ENCODE measurements at regions not wholly inside any gene's neighbourhood (a gene's known extent, or its start where the extent isn't known, plus 50 kb on each side); places are given as distances from the start of the nearest gene placed in this dataset.

DNA sequence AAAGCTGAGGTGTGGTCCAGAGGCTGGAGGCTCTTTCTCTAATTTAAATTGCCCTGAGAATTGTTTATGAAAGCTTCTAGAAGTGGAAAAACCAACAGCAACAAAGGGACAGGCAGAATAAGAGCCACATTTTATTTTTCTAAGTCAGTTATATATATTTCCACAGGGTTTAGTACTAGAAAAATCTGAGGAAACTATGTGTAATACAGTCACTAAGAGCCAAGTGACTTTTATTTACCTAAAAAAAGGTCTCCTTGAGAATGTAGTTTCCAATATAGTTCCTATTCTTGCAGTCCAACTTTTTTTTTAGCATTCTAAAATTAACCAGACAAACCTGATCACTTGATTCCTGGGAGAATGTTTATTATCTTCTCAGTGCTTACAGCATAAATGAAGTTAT is 296.6 kb upstream of the MYOCD start:
- no peak for DNase-seq
- Histone ChIP-seq H3K27ac (no peak overlapping the region), H3K4me1 (no peaks in the 10 kb centered on the region), H3K4me3 (no peak overlapping the region), H3K9me3 (no peaks in the 10 kb centered on the region), H3K36me3 (no peaks in the 10 kb centered on the region), H3K27me3 (no peaks in the 10 kb centered on the region)
- in situ Hi-C loops (cut with MboI; ENCODE audit: low pct_ligation_motif_present in 1 of 4, low pct_unique_long_range_greater_than_20kb in 1 of 4, low sequenced_read_pairs in 3 of 4), result no loop called here
- intact Hi-C loops (cut with DNase I; ENCODE audit: low total_unique reads), result no loop called here
- no peak for TF ChIP-seq POLR2AphosphoS5 (IDR thresholded peaks at IDR 0.05)
- TF ChIP-seq CTCF (IDR thresholded peaks at IDR 0.05), result no peak
- TF ChIP-seq POLR2A (IDR thresholded peaks at IDR 0.05), result no peak
- no peak for TF ChIP-seq EP300 (IDR thresholded peaks at IDR 0.05; ENCODE audit: low read depth)

- Histone ChIP-seq H3K27ac (no peak overlapping the region), H3K9me3 (peaks cover 0 to 1% of the 10 kb centered on the region in 2 donors), H3K4me3 (no peak overlapping the region), H3K36me3 (no peaks in the 10 kb centered on the region), H3K27me3 (no peaks in the 10 kb centered on the region), H3K4me1 (no peaks in the 10 kb centered on the region)
- DNase-seq, result no peak
- TF ChIP-seq CTCF (IDR thresholded peaks at IDR 0.05) (no peak), EP300 (IDR thresholded peaks at IDR 0.05; ENCODE audit: low read depth) (no peak), POLR2AphosphoS5 (IDR thresholded peaks at IDR 0.05) (no peak), POLR2A (IDR thresholded peaks at IDR 0.05) (no peak)
- in situ Hi-C loops (cut with MboI; ENCODE audit: low pct_ligation_motif_present in 1 of 4, low pct_unique_long_range_greater_than_20kb in 1 of 4, low sequenced_read_pairs in 3 of 4), result no loop called here
- WGBS, 2 donors (ENCODE audit: low coverage in 1 of 2), result 75 to 100% methylated on average over 2 to 3 of the region's 3 CpGs
- intact Hi-C loops (cut with DNase I; ENCODE audit: low total_unique reads), result no loop called here
These were observed 289.4 kb upstream of the MYOCD start for GRCh38 chr17:12376276-12376675.

- H3K9me3 ChIP-seq, result peaks cover 0 to 2% of the 10 kb centered on the region in 2 donors
- H3K4me3 ChIP-seq, result no peak overlapping the region
- TF ChIP-seq EP300 (IDR thresholded peaks at IDR 0.05; ENCODE audit: low read depth) (no peak), POLR2AphosphoS5 (IDR thresholded peaks at IDR 0.05) (no peak), CTCF (IDR thresholded peaks at IDR 0.05) (no peak), POLR2A (IDR thresholded peaks at IDR 0.05) (no peak)
- in situ Hi-C loops (cut with MboI; ENCODE audit: low pct_ligation_motif_present in 1 of 4, low pct_unique_long_range_greater_than_20kb in 1 of 4, low sequenced_read_pairs in 3 of 4), result no loop called here
- no peaks in the 10 kb centered on the region for H3K4me1 ChIP-seq
- intact Hi-C loops (cut with DNase I; ENCODE audit: low total_unique reads), result no loop called here
- WGBS, 2 donors (ENCODE audit: low coverage in 1 of 2), result 33 to 40% methylated on average over 1 of the region's 1 CpG
- no peak for DNase-seq
- H3K27me3 ChIP-seq, result no peaks in the 10 kb centered on the region
- H3K36me3 ChIP-seq, result no peaks in the 10 kb centered on the region
- no peak overlapping the region for H3K27ac ChIP-seq
These were observed 279.5 kb upstream of the MYOCD start for GRCh38 chr17:12386225-12386624.

- no peak for TF ChIP-seq CTCF (IDR thresholded peaks at IDR 0.05)
- no peak for TF ChIP-seq POLR2AphosphoS5 (IDR thresholded peaks at IDR 0.05)
- no peak for TF ChIP-seq EP300 (IDR thresholded peaks at IDR 0.05; ENCODE audit: low read depth)
- no peak for TF ChIP-seq POLR2A (IDR thresholded peaks at IDR 0.05)
- in situ Hi-C loops (cut with MboI; ENCODE audit: low pct_ligation_motif_present in 1 of 4, low pct_unique_long_range_greater_than_20kb in 1 of 4, low sequenced_read_pairs in 3 of 4), result no loop called here
- no peaks in the 10 kb centered on the region for H3K27me3 ChIP-seq
- no peak overlapping the region for H3K27ac ChIP-seq
- no peaks in the 10 kb centered on the region for H3K9me3 ChIP-seq
- H3K4me3 ChIP-seq, result no peak overlapping the region
- DNase-seq, result no peak
- no peaks in the 10 kb centered on the region for H3K4me1 ChIP-seq
- intact Hi-C loops (cut with DNase I; ENCODE audit: low total_unique reads), result no loop called here
- no peaks in the 10 kb centered on the region for H3K36me3 ChIP-seq
- WGBS, 2 donors (ENCODE audit: low coverage in 1 of 2), result 83 to 88% methylated on average over 3 of the region's 3 CpGs
These were observed 277.5 kb upstream of the MYOCD start for GRCh38 chr17:12388226-12388625.
